ENCODE measurements at regions not wholly inside any gene's neighbourhood (a gene's known extent, or its start where the extent isn't known, plus 50 kb on each side); places are given as distances from the start of the nearest gene placed in this dataset.
"Not testable (repeated sequence)": the region's sequence is repeated elsewhere in the genome, so short reads cannot be mapped to it uniquely, and the experiment has no call there.

DNA sequence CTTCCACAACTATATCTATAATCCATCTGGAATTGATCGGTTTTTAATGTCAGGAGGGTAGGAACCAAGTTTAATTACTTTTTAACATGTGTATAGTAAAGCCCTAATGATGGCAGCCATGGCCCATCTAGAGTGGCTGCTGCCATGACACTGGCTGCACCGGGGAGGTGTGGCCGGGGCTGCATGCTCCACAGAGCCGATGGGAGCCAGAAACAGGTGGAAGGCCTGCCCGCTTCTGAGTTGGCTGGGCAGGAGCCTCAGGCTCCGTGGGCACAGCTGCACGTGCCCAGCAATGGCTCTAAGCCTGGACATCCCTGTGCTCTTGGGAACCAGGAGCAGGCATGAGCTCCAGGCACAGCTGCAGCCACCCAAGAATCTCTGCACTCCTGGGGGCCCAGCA, 73.0 kb downstream of the GBP6 start:
- no peak overlapping the region for H3K4me3 ChIP-seq (ENCODE audit: low read length)
- TF ChIP-seq, protein P1, sequence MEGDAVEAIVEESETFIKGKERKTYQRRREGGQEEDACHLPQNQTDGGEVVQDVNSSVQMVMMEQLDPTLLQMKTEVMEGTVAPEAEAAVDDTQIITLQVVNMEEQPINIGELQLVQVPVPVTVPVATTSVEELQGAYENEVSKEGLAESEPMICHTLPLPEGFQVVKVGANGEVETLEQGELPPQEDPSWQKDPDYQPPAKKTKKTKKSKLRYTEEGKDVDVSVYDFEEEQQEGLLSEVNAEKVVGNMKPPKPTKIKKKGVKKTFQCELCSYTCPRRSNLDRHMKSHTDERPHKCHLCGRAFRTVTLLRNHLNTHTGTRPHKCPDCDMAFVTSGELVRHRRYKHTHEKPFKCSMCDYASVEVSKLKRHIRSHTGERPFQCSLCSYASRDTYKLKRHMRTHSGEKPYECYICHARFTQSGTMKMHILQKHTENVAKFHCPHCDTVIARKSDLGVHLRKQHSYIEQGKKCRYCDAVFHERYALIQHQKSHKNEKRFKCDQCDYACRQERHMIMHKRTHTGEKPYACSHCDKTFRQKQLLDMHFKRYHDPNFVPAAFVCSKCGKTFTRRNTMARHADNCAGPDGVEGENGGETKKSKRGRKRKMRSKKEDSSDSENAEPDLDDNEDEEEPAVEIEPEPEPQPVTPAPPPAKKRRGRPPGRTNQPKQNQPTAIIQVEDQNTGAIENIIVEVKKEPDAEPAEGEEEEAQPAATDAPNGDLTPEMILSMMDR (conservative IDR thresholded peaks at IDR 0.05; ENCODE audit: low read length), result no peak
- DNase-seq (ENCODE audit: low read depth), result no peak

DNA sequence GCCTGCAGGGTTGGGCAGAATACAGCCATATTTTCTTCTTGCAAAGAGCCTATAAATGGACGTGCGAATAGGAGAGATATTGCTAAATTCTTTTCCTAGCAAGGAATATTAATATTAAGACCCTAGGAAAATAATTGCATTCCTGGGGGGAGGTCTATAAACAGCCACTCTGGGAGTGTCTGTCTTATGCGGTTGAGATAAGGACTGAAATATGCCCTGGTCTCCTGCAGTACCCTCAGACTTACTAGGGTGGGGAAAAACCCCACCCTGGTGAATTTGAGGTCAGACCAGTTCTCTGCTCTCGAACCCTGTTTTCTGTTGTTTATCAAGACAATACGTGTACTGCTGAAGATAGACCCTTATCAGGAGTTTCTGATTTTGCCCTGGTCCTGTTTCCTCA, 74.4 kb downstream of the GBP6 start:
- not testable (repeated sequence) for DNase-seq (ENCODE audit: low read depth)

DNA sequence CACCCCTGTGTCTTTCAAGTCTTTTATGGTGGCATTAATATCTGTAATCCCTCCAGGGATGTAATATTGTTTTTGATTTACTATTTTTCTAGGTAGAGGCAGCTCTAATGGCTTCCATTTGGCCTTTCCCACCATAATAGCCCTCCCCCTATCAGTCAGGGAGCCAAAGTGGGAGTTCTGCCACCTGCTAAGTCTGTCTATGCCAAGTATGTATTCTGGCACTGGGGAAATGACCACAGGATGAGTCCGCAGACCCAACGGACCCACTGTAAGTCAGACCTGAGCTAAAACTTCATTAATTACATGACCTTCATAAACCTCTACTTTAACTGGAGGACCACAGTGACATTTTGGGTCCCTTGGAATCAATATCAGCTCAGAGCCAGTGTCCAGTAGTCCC, 77.1 kb downstream of the GBP6 start:
- no peak for DNase-seq (ENCODE audit: low read depth)
- H3K4me3 ChIP-seq (ENCODE audit: low read length), result no peak overlapping the region
- TF ChIP-seq, protein P1 (conservative IDR thresholded peaks at IDR 0.05; ENCODE audit: low read length), result no peak

More for the DNA sequence above, 74.4 kb downstream of the GBP6 start:
- H3K4me3 ChIP-seq (ENCODE audit: low read length), result not testable (repeated sequence)

DNA sequence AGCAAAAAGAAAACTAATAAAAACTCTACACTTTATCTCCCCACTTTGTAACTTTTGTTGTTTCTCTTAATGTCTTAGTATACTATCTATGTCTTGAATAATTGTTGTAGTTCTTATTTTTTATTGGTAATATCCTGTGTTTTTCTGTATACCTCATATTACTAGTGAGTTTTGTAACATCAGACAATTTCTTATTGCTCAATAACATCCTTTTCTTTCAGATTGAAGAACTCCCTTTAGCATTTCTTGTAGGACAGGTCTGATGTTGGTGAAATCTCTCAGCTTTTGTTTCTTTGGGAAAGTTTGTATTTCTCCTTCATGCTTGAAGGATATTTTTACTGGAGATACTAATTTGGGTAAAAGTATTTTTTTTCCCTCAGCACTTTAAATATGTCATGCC, 79.8 kb upstream of the LRRC8B start:
- TF ChIP-seq, protein P1 (conservative IDR thresholded peaks at IDR 0.05; ENCODE audit: low read length), result no peak
- no peak overlapping the region for H3K4me3 ChIP-seq (ENCODE audit: low read length)
- DNase-seq (ENCODE audit: low read depth), result no peak

DNA sequence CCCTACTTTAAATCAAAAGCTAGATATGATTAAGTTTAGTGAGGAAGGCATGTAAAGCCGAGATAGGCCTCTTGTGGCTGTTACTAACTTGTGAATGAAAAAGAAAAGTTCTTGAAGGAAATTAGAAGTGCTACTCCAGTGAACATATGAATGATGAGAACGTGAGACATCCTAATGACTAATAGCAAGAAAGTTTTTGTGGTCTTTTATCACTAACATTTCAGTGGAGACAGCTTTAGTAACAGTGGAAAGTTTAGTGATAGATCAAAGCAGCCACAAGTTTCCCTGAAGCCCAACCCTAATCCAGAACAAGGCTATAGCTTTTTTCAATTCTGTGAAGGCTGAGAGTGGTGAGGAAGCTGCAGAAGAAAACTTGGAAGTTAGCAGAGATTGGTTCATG, 73.6 kb upstream of the LRRC8B start:
- DNase-seq (ENCODE audit: low read depth), result peak; percentile 24
- TF ChIP-seq, protein P1 (conservative IDR thresholded peaks at IDR 0.05; ENCODE audit: low read length), result no peak
- no peak overlapping the region for H3K4me3 ChIP-seq (ENCODE audit: low read length)

DNA sequence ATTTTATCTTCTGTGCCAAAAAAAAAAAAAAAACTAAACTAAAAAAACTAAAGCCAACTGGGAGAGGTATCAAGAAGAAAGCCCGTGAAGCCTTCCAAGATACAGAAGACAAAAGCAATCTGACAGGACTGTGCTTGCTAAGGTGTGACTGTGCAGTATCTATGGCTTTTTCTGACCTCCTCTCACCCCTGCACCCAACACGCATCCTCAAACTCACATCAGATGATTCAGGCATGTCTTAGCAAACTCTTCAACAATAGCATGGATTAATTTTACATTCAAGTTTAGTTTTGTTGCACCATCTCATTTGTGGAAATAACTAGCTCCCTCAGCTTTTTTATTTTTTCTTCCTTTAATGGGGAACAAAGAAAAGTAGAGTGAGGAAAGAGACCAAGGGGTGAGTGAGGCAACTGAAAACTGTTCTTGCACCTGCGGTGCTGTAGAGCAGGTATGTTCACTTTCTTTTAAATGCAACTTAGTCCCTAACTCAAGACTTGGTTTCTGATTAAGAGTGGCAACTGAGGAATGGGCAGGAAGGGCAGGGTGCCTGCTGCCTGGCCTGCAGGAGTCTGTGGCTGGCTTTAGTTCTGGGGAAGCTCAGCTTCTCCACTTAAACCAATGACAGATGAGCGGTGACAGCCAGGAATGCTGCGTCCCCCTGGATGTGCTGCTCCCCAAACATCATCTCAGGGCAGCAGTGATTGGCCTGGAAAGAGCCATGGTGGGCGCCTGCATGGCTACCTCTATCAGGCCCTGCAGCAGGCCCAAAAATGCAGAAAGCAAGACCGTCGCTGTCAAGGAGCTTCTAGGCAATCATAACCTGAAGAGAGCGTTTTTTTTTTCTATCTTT, 71.3 kb upstream of the LRRC8B start:
- DNase-seq (ENCODE audit: low read depth), result no peak
- H3K4me3 ChIP-seq (ENCODE audit: low read length), result no peak overlapping the region
- TF ChIP-seq, protein P1 (conservative IDR thresholded peaks at IDR 0.05; ENCODE audit: low read length), result no peak

DNA sequence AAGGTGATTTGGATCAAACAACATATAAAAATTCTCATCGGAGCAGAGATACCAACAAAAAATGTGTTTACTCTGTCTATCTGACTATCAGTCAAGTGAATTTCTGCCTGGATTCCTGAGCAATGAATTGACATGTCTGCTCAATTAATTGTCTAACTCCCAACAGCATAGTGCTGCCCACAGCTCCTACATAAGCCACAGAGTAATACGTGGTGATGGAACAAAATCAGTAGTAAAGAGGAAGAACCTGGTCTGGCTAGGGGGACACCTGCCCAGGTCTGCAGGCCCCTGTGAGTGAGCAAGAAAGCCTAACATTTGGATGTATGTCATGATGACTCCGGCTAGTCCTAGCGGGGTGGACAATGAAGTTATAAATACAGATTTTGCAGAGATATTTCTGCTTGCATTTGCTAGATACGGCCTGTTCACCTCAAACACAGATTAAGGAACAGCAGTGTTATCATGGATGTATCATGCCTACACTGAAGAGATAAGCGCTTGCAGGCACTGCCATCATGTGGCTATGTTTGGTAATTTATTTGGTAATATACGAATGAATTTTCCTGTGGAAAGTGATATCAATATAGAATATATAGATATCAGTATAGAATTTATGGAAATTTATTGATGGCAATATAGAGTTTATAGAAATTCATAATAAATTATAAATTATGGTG, 69.6 kb upstream of the LRRC8B start:
- TF ChIP-seq, protein P1 (conservative IDR thresholded peaks at IDR 0.05; ENCODE audit: low read length), result peak; percentile 74
- peak; percentile 48 for DNase-seq (ENCODE audit: low read depth)
- H3K4me3 ChIP-seq (ENCODE audit: low read length), result no peak overlapping the region
